Stimulated activated CD8-positive, alpha-beta memory T cell treated with anti-CD3 and anti-CD28 coated beads, Interleukin-7, amount 100 ng/mL, for 1 hour (primary cell): ENCODE measurements at regions not wholly inside any gene's neighbourhood (a gene's known extent, or its start where the extent isn't known, plus 50 kb on each side); places are given as distances from the start of the nearest gene placed in this dataset.
"Not testable (repeated sequence)": the region's sequence is repeated elsewhere in the genome, so short reads cannot be mapped to it uniquely, and the experiment has no call there.

Source experiments
- DNase-seq, 2 donors: peaks; one replicate each; pipeline ENCODE4 v3.0.0-alpha.2; 2020; ENCODE audit warnings: low read depth in 2 of 2

DNA sequence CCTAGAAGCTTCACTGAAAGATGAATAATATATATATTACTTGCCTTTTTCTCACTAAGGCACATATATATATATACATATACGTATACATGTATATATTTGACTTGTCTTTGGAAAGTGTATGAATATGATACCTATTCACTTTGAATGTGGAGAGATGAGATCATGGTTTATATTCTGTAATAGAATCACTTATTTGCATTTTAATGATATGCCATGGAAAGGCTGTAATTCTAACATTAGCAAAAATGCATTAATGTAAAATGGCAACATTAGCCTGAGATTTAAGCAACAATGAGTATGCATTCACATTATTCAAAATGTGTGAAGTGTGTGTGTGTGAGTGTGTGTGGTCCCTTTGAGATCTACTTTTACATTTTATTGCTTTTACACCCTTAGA is 54.5 kb upstream of the PRKD1 start:
- DNase-seq: no peak

DNA sequence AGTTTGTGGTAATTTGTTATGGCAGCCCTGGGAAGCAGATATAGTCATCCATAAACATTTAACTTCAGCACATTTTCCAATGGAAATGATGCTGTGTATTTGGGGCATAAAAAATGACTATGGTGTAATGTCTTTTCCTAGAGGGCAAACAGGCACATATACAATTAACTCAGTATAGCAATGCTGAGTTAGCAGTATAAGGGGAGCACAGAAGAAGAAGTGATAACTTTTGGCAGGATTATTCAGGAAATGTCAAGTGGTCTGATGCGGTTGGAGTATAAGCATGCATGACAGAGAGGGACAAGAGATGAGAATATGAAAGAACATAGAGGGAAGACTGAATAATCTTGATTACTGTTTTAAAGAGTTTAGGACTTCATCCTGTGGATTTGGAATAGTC is 55.3 kb upstream of the PRKD1 start:
- no peak for DNase-seq

DNA sequence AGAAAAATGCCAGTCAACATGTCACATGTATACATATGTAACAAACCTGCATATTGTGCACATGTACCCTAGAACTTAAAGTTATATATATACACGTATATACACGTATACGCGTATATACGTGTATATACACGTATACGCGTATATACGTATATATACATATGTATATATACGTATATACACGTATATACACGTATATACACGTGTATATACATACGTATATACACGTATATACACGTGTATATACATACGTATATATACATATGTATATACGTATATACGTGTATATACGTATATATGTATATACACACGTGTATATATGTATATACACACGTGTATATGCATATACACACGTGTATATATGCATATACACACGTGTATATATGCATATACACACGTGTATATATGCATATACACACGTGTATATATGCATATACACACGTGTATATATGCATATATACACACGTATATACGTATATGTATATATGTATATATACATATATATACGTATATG is 62.8 kb upstream of the PRKD1 start:
- not testable (repeated sequence) for DNase-seq

DNA sequence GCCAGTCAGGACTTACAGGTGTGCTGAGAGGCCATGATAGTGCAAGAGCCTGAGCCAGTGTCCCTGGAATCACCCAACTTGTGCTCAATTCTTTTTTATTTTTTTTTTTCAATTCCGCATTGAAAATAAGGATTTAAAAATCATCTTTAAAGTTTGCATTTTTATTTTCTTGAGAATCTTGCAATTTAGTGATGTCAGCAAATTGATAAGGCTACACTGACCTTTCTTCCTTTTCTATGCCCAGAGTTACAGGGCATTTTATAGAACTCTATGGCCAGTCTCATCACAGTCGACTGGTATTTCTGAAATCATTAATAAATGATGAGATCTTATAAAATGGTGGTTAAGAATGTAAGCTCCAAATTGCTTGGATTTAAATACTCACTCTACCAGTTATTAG is 63.3 kb upstream of the PRKD1 start:
- DNase-seq: no peak

DNA sequence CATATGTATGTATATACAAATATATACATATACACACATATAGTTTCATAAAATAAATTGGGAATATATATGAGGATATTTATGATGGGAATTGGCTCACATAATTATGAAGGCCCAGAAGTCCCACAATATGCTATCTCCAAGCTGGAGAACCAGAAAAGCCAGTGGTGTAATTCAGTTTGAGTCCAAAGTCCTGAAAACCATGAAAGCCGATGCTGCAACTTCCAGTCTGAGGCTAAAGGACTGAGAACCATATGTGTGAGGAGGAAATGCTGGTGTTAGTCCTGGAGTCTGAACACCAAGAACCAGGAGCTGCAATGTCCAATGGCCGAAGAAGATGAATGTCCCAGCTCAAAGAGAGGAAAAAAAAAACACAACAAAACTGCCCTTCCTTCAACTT is 65.5 kb upstream of the PRKD1 start:
- no peak for DNase-seq

DNA sequence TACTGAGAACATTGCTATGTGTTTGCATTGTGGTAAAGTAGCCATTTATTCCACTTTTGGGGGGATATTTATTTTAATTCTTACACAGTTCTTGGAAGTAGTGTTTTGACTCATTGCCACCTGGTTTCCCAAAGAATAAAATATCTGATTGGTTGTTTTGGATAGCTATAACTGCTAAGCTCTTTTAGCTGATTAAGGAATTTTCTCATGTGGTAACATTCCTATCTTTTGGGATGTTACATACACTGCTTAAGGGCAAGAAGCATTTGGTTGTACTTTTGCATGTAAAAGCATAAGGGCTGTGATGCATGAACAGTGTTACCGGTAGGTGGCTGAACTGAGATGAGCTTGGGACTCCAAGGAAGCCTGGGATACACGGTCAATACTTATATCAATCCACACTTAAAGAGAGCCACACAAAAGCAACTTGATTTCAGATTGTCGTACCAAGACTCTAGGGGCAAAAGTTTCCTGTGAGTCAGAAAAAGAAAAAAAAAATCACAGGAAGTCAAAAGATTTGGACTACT is 71.4 kb upstream of the PRKD1 start:
- no peak for DNase-seq

DNA sequence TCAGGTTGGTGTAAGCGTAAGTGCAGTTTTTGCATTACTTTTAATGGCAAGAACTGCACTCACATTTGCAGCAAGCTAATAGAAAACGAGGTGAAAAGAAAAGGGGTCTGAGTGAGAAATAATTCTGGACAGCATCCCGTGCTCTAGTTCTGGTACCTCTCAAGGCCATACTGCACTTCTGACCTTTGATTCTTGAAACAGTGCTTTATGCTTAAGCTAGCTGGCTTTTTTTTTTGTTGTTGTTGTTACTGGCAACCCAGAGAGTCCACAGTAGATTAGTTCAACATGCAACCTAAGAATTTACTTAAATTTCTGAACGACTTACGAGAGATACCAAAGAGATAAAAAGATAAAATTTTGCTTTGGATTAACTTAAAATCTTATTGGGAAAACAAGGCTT is 75.2 kb upstream of the PRKD1 start:
- no peak for DNase-seq

DNA sequence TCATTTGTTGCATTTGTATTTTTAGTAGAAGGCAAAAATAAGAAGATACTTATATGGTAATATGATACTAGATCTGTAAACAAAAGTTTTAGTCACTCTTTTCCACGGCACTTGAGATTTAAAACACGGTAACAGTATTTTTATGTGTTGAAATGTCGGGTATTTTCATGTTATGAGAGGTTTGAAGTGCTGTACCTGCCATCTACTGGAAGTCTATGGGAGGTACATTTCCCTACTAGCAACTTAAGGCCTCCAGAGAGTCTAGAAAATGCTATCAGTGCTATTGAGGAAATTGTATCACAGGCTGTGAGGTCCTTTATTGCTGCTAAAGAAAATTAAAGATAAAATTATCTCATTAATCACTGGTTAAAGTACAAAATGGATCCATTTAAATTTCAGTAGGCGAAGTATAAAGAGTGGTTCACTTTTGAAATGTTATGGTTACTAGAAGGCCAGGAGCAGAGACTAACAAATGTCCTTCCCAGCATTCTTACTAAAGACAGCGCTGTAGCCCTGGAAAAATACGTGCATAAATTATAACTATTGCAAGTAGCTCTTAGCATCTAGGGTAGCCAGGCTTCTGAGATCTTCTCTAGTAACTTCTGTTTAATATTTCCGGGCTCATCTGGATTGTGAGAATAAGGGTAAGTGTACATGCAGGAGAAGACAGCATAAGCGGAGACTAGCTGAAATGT is 77.6 kb upstream of the PRKD1 start:
- DNase-seq: no peak

DNA sequence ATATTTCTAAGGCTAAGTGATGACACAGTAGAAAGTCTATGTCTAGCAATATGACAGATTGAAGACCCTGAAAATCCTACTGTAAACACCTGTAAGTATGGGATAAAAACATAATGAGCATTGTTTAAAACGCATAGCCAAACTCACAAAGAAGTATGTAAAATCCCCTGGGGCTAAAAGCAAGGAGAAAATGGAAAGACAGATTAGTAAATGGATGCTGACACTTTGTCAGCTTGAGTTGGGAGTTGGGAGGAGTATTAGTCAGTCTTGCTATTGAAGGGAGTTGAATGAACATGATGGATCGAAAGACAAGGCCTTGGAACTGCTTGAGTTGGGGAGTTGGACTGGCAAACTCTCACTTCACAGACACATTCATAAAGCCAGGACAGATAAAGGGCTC is 79.0 kb upstream of the PRKD1 start:
- DNase-seq: no peak

DNA sequence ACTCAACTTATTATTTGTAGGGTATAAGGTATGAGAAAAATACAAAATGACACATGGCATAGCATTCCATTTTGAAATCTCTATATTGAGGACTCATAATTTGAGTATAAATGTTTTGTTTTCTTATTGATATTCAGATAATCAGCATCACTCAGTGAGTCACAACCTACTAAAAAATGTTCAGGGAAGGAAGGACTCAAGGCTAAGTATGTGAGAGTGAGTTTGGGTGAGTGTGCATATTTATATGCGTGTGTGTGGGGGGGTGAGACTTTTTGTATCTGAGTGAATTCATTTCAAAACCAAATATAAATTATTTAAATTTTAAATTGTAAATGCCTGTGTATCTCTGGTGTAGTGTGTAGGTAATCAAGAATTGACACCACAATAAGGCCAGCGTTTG is 87.8 kb upstream of the PRKD1 start:
- no peak for DNase-seq

DNA sequence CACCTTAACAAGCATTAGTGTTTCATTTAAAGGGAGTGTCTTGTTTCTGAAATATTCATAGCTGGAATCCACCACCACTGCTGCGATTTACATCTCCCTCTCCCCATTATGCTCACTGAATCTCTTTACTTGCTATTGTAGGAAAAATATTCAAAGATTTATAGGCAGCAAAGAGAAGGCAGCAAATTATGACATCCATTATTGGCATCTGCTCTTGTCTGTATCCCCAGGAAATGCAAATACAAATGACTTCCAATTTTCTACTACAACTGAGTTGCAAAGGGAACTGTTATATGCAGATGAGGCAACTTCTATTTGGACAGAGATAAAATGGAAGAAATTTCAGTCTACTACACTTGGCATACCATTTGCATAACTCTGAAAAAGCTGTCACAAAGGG is 88.4 kb upstream of the PRKD1 start:
- no peak for DNase-seq

DNA sequence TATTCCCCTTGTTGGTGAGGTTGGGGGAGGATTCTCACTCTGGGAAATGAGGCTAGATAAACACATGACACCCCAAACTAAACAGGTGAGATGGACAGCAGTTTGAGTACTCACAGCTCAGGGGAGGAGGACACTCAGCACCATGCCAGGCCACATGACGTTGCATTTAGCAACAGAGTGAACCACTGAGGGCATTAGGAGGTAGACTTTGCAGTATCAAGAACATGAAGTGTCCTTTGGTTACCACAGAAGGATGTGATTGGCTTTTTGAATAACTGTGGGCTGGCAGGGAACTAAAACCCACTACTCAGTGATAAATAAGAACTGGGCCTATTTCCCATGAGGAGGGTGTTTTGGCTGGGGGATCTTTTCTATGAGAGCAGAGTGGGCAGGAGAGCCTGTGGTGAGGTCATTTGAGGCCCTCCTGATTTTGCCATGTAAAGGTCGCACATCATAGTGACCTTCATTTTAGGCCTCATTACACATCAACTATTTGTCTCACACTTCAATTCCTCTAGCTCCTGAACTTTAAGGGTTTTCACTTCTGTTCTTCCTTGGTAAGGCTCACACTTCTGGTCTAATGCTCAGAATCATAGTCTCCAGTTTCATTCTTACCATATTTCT is 89.8 kb upstream of the PRKD1 start:
- no peak for DNase-seq

DNA sequence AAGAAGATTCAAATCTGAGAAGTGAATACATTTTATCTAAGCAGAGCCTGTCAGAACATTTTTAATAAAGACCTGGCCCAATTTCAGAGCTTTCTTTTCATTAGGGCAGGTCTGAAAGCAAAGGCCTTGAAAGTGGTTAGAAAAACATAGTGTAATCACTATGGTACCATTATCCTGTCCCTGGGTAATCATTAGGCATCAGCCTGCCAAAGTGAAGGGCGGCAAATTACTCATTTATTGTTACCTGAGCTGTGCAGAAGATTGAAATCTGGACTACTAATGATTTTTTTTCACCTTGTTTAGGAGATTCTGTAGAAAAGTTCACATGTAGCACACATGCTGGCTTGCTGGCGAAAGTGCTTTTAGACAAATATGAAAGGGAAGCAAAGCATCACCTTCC is 92.6 kb upstream of the PRKD1 start:
- DNase-seq: no peak

DNA sequence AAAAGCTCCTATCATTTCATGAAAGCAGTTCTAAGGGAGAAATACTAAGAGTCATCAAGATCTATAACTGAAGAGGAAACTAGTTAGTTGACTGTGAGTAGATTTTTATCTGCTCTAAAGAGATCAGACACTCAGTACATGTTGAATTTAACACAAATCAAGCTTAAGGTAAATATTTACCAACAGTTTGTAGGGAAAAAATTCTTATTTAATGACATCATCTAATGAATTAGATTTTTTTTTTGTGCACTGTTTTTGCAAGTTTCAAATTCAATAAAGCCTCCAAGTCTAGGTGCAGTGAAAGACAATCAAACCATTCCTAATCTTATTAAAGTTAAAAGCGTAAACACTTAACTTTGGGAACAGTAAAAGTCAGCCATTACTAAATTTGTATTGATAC is 93.0 kb upstream of the PRKD1 start:
- DNase-seq: no peak

DNA sequence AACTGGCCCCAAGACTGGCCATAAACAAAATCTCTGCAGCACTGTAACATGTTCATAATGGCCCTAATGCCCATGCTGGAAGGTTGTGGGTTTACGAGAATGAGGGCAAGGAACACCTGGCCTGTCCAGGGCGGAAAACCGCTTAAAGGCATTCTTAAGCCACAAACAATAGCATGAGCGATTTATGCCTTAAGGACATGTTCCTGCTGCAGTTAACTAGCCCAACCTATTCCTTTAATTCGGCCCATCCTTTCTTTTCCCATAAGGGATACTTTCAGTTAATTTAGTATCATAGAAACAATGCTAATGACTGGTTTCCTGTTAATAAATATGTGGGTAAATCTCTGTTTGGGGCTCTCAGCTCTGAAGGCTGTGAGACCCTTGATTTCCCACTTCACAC is 95.7 kb upstream of the PRKD1 start:
- not testable (repeated sequence) for DNase-seq

DNA sequence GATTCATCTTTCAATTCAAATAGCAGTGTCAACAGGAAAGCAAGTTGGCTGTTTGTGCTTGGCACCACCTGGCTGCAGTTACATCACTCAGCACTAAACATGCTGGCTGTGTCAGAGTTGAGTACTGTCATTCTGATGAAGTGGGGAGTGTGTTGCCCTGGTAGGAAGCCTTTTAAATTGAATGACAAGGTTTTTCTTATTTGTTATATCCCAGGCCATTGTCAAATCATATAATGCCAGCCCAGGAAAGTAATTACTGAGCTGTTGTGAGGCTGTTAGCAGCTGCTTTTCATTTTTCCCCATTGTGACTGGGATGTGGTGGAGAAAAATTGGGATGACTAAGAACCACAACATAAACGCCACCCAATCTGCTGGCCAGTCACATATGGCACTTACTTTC is 106.5 kb upstream of the PRKD1 start:
- no peak for DNase-seq

DNA sequence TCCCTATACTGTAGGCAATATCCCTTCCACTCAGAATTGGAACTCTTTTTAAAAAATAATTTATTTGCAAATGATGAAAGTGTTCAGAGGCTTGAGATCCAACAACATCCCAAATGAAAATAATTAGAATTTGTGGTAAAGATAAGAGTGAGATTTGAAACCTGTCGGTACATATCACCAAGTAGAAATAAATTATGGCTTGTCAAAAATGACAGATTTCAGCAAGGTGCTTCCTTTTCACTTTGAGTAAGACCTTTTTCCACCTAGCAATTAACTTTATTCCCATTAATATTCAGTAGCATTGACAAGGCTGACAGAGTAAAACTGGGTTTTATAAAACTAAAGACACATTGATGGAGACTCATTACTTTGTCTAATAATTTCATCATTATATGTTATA is 107.7 kb upstream of the PRKD1 start:
- no peak for DNase-seq

DNA sequence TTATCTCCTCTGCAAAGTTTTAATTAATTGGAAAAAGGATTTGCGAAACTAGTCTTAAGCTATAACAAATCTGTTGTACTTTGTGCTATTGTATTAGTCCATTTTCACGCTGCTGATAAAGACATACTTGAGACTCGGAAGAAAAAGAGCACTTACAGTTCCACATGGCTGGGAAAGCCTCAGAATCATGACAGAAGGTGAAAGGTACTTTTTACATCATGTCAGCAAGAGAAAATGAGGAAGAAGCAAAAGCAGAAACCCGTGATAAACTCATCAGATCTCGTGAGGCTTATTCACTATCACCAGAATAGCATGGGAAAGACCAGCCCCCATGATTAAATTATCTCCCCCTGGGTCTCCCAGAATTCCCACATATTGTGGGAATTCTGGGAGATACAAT is 118.1 kb upstream of the PRKD1 start:
- DNase-seq: no peak

DNA sequence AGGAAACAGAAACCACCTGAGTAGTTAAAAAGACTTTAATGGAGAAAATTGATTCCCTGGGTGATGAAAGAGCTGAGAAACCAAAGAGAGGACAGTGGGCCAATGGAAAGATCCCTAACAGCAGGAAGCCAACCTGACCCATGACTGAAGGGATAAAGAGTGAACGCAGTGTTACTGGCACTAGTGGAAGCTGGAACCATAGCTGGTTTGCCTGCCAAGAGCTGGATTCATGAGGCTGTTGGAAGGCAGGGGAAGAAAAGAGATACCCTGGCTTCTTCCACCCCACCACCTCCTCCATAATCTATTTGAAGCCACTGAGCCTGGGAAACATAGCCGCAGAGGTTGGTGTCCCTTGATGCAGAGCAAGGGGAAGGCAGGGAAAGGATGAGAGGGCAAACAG is 125.5 kb upstream of the PRKD1 start:
- DNase-seq: no peak

DNA sequence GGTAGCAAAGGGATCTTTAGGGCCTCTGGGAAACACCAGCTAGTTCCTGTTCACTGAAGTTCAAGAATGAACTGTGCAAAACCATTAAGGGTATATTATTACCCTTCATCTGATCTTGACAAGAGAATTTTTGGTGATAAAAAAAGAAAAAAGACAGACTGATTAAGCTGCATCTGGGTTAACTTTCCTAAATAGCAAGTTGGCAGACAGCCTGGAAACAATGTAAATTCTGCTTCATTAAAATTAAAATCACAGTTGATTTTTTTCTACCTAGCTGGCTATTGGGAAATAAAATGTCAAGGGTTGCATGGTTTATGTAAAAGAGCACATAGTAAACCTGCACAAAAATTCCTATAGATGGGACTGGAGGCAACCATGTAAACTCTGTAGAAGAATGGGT is 126.6 kb upstream of the PRKD1 start:
- no peak for DNase-seq

DNA sequence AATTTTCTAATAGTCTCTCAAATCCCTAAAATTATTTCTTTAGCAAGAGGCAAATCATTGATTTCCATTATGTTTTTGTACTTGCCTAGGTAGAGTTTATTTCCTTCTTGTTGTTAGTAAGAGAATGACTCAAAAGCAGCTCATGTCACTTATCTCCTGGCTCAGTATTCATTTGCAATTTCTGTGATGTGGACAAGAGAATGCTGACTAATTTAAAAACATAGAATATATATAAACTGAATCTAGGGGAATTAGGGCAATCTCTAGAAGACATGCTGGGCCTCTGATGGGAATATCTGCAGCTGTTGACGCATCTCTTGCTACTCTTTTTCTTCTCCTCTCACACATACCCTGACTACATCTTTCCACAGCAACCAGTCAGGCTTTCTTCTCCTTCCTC is 130.8 kb upstream of the PRKD1 start:
- DNase-seq: no peak

DNA sequence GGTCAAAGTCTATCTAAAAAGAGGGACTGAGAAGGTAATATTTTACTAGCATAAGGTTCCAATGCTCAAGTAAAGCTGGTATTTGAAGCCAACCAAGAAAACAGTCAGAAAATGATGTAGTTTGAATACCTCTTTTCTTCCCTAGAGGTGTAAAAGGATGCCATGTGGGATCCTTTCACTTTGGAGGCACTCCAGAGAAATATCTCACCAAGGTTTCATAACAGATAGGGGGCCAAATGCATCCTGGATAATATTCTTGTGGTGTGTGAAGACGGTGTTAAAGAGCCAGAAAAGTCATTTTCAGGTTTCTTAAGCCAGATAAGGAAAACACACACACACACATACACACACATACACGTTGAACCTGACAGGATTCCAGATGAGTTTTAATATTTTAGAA is 136.1 kb upstream of the PRKD1 start:
- no peak for DNase-seq

DNA sequence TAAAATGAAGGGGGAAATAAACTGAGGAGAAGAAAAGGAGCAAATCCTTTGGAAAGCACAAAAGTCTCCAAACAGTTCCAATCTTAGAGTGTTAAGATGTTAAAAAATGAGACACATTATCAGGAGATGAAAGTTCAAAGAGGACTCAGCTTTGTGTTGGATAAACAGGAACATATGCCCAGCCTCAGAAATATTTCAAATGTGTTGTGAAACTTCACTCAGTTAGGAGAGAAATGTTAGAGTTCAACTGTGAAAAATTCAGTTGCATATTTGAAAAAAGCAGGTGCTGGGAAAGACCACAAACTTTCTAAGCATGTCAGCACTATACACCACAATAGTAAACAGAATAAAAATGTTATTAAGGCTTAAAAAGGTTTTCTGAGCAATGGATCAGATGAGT is 136.8 kb upstream of the PRKD1 start:
- DNase-seq: no peak

DNA sequence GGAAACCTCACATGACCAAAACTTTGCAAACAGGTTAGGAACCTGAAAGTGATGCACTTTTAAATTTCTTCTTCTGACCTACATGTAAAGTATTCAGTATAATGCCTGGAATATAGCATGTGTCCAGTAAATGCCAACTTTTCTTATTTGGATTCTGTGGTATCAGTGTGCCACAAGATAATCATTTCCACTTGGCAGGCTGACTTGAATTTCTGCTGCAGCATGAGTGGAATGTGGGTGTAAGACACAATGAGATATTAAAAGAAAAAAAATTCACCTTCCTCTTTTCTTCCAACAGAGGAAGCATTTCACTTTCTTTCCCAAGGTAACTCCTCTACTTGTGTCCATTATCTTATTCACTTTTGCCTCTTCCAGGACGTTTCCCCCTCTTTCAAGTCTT is 141.9 kb upstream of the PRKD1 start:
- no peak for DNase-seq
